ENCODE measurements at regions not wholly inside any gene's neighbourhood (a gene's known extent, or its start where the extent isn't known, plus 50 kb on each side); places are given as distances from the start of the nearest gene placed in this dataset.
"Not testable (repeated sequence)": the region's sequence is repeated elsewhere in the genome, so short reads cannot be mapped to it uniquely, and the experiment has no call there.

DNA sequence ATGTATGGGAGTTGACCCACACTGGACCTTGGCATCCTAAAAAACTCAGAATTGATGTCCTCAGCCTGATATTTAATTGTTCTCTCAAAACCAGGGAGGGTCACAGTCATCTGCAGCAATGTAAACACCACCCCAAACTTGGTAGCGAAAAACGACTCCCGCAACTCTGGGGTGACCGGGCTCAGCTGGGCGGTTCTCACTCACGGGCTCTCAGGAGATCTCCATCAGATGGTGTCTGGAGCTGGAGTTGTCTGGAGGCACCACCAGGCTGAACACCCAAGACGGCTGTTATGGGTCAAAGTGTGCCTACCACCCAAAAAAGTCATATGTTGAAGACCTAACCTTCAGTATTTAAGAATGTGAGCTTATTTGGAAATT, 50.9 kb upstream of the NXT1 start:
- no peak for DNase-seq

- DNase-seq, result no peak
Observed at GRCh38 chr20:23298926-23299672, 51.5 kb upstream of the NXT1 start.

DNA sequence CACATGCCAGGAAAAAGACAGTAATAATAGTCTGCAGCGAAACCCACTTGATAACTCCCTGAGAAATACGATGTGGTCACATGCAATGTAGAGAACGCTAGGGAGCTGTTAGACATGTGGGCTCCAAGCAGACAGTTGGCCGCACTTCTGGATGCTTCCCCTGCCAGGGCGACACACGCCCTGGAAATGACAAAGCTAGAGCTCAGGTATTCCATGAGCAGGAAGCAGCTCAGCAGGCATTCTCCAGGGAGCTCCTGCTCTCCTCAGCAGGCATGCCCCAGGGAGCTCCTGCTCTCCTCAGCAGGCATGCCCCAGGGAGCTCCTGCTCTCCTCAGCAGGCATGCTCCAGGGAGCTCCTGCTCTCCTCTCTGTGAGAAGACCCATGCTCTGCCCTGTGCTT, 52.4 kb upstream of the NXT1 start:
- no peak for DNase-seq

DNA sequence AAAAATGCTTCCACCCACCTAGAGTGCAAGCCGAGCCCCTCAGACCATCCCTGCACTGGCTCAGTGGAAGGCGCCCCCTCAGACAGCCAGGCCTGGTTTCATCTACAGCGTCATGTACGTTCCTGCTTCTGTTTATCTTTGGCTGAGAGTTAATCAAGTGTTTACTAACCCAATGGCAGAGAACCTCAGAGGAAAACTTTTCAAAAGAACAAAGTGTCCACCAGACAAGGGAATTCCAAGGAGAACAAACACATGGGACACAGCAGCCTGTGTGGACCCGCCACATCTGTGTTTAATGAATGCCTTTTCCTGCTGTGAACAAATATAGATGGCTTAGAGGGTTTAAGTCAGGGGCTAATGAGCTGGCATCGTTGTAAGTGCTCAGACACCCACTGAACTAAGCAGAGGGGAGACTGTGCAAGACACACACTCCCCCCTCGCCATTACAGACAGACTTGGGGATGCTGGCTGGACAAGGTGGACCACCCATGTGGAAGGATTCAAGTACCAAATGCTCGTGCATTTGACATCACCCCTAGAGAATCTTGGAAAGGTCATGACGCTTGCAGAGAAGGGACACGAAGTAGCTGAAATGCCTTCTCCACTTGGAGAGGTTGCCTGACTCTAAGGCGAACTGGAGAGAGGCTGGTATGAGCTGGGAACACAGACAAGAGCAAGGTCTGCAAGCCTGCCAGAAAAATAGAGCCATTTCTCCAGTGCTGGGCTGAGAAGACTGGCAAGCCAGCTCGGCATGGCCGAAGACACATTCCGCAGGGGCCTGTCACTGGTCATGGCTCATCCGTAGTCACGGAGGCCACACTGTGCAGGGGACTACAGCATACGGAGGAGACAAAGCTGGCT, 53.5 kb upstream of the NXT1 start:
- DNase-seq, result no peak

DNA sequence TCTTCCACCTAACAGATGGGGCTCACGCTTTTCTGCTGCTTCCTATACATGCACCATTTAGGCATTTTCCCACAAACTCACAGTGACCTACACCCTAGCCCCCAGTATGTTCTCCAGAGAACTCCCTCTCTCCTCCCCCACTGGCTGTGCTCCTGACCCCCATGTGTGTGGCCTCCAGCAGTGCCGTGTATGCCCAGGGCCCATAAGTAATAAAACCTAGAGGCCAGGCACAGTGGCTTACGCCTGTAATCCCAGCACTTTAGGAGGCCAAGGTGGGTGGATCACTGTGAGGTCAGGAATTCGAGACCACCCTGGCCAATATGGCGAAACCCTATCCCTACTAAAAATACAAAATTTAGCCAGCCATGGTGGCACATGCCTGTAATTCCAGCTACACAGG, 54.7 kb upstream of the NXT1 start:
- DNase-seq, result no peak

DNA sequence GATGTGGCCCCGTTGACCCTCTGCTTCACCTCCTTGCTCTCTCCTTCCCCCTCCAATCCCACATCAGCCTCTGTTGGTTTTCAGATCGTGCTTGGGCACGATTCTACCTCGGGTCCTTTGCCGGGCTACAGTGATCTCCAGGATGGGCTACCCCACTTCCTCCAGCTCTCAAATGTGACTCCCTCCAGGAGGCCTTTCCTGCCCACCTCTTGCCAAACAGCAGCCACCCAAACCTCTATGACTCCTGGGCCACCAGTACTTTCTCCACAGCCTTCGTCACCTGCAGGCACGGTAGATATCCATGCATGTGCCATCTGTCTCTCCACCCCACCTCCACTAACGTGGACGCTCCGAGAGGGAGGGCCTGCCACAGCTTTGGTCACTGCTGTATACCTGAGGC, 55.9 kb upstream of the NXT1 start:
- DNase-seq, result no peak

- DNase-seq, result no peak
Observed at GRCh38 chr20:23294166-23294565, 56.4 kb upstream of the NXT1 start.

GRCh38 chr20:23293689-23294088, 56.9 kb upstream of the NXT1 start:
- no peak for DNase-seq

DNA sequence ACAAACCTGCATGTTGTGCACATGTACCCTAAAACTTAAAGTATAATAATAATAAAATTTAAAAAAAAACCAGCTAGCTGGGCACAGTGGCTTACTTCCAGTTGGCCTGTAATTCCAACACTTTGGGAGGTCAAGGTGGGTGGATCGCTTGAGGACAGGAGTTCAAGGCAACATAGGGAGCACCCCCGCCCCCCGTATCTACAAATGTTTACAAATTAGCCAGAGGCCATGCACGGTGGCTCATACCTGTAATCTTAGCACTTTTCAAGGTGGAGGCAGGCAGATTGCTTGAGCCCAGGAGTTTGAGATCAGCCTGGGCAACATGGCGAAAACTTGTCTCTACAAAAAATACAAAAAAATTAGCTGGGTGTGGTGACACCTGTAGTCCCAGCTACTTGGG, 58.3 kb upstream of the NXT1 start:
- not testable (repeated sequence) for DNase-seq

GRCh38 chr20:23291575-23292240, 58.9 kb upstream of the NXT1 start:
- no peak for DNase-seq

GRCh38 chr20:23290761-23291574, 59.6 kb upstream of the NXT1 start:
- DNase-seq, result no peak

DNA sequence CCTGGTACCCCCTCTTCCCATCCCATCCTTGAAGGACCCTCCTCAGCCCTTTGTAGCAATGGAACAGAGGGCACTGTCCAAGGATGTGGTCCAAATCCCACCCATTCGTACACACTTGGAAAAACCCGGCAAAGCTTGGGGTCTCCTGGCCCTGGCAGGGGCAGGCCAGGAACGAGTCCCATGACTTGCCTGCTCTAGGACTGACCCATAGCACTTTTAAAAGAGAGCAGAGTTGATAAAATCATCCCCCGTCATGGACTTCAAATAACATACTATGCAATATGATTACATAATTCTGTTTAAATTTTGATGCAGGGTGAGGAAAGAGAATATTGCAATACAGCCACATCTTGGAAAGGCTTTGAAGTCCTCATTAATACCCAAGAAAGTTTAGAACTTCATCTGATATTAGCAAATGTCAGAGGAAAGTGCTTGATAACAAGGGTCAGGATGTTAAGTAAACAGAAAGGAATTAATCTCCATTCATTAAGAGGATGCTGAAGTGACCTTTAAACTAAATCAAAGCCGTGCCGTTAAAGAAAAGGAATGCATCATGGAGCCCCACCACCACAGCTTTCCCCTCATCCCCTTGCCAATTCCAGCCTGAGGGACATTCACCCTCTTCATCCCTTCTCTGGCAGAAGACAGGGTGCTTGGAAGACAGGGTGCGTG, 60.7 kb upstream of the NXT1 start:
- DNase-seq, result no peak

DNA sequence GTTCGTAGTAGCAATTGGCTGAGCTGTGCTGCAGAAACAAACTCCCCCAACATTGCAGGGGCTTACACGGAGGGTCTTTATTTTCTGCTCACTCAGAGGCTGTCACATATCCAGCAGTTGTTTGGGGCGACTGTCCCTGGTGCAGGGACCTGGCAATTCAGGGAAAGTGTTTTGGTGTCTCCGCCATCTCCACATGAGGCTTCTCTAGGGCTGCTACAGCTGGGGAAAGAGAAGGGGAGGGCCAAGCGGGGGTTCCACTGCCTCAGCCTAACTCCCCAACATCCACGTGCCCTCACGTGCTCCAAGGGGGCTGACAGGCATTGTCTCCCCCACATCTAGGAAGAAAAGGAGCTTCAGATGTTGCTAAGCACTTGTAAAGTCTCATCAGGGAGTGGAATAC, 61.3 kb upstream of the NXT1 start:
- DNase-seq, result no peak

DNA sequence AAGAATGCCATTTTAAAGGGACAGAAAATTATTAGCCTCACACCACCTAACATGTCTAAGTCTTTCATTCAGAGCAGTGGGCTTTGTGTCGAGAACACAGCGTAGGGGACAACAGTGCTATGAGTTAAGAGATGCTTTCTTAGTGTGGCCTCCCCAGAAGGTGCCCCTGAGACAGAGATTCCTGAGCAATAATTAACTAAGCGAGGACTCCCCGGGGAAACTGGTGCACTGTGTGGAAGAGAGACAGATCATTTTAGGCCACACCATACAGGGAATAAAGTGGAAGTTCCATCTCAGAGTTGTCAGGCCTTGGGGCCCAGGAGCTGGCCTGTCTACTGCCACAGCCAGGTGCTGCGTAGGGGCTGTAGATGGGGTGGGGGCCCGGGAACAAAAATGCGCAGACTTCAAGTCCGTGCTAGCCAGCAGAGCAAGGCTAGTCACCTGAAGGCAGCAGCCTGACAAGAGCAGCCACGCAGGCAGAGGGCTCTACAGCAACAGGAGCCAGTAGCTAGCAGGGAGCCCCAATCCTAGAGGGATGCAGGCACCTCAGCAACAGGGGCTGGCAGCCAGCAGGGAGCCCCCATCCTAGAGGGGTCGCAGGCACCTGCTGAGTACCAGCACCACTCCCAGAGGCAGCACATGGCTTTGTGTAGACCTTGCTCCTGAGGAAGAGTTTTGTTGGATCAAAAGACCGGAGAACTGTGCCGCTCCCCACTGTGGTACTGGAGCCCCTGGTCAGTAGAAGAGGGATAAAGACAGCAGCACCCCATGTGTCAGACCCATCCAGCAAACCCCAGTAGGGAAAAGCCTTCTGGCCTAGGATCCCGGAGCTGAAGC, 63.0 kb upstream of the NXT1 start:
- DNase-seq, result no peak

DNA sequence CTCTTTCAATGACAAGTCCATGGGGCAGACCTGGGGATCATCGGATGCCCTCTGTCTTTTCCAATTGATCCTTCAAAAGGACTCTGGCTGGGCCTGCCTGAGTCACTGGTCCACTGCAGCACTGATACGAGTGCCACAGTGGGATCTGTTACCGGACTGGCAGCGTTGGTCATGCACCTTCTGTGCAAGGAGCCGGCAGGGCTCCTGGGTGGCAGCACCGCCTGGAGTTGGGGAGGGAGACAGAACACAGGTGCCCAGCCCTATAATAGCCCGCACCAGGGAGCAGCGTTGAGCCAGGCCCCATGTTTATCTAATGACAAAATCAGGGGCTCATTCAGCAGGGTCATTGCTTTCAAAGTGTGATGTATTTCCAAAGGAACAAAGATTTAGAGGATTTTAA, 64.2 kb upstream of the NXT1 start:
- no peak for DNase-seq

GRCh38 chr20:23285536-23285935, 65.1 kb upstream of the NXT1 start:
- DNase-seq, result no peak

DNA sequence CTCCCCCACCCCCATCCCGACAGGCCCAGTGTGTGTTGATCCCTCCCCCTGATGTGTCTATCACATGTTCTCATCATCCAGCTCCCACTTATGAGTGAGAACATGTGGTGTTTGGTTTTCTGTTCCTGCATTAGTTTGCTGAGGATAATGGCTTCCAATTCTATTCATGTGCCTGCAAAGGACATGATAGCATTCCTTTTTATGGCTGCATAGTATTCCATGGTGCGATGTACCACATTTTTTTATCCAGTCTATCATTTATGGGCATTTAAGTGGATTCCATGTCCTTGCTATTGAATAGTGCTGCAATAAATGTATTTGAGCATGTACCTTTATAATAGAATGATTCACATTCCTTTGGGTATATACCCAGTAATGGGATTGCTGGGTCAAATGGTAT, 66.6 kb upstream of the NXT1 start:
- DNase-seq, result no peak

GRCh38 chr20:23283096-23283850, 67.3 kb upstream of the NXT1 start:
- no peak for DNase-seq

GRCh38 chr20:23282546-23282945, 68.0 kb upstream of the NXT1 start:
- DNase-seq, result no peak

GRCh38 chr20:23282111-23282510, 68.5 kb upstream of the NXT1 start:
- no peak for DNase-seq

- DNase-seq, result no peak
Observed at GRCh38 chr20:23279836-23280235, 70.8 kb upstream of the NXT1 start.

Measured in bone marrow (tissue), 2 donors.